H1 (cell line): ENCODE measurements at regions not wholly inside any gene's neighbourhood (a gene's known extent, or its start where the extent isn't known, plus 50 kb on each side); places are given as distances from the start of the nearest gene placed in this dataset.

Experiments used
- CTCF ChIA-PET: fragments of 300-600 bp; sonication (Branson Sonifier 250); formaldehyde crosslinking; loops from one replicate; lab custom pipeline; 2021; ENCODE audit not compliant: partially characterized antibody; lab: Charles Lee
- POLR2A ChIA-PET: fragments of 300-600 bp; sonication (Branson Sonifier 250); formaldehyde crosslinking; loops from one replicate; lab custom pipeline; 2021; ENCODE audit warnings: inconsistent platforms; ENCODE audit not compliant: partially characterized antibody; lab: Charles Lee
- DNase-seq, 2 experiments: peaks; one replicate each; pipeline versions ENCODE4 v3.0.0 to v3.0.0-alpha.2; 2010 to 2022; ENCODE audit warnings: low spot score in 2 of 2, low read depth in 1 of 2, mixed read lengths in 1 of 2
- FAIRE-seq: peaks from 2 replicates; lab custom pipeline; 2011; peaks lifted over from hg19 to GRCh38; lab: Jason Lieb, UNC
- H2AFZ ChIP-seq: 2 replicates; pipeline ENCODE4 v1.8.1; 2012; ENCODE audit warnings: low read length, inconsistent platforms
- H2AK5ac ChIP-seq: 2 replicates; pipeline ENCODE4 v1.6.1; 2013; ENCODE audit warnings: low read depth, low read length
- H2BK120ac ChIP-seq: replicated peaks from 2 replicates; pipeline ENCODE3; 2013; ENCODE audit warnings: low read depth, low read length, inconsistent platforms
- H2BK12ac ChIP-seq: 2 replicates; pipeline ENCODE4 v1.6.1; 2013; ENCODE audit warnings: low read depth, low read length
- H2BK15ac ChIP-seq: 2 replicates; pipeline ENCODE4 v1.6.1; 2013; ENCODE audit warnings: low read length
- H2BK20ac ChIP-seq: 2 replicates; pipeline ENCODE4 v1.6.1; 2013; ENCODE audit warnings: low read length
- H2BK5ac ChIP-seq: 2 replicates; pipeline ENCODE4 v1.6.1; 2013; ENCODE audit warnings: low read depth, low read length
- H3K14ac ChIP-seq: 2 replicates; pipeline ENCODE4 v1.6.1; 2013; ENCODE audit warnings: inconsistent platforms; ENCODE audit not compliant: insufficient read length
- H3K18ac ChIP-seq: 2 replicates; pipeline ENCODE4 v1.6.1; 2013; ENCODE audit warnings: low read length; ENCODE audit errors: extremely low read depth
- H3K23ac ChIP-seq: 2 replicates; pipeline ENCODE4 v1.6.1; 2013; ENCODE audit warnings: inconsistent platforms; ENCODE audit not compliant: insufficient read length
- H3K23me2 ChIP-seq: 2 replicates; pipeline ENCODE4 v1.6.1; 2013; ENCODE audit warnings: low read depth, low read length
- H3K27ac ChIP-seq: 2 replicates; pipeline ENCODE4 v1.6.1; 2011; ENCODE audit warnings: low read depth, low read length, inconsistent platforms
- H3K27me3 ChIP-seq, 4 experiments: replicated peaks in 1 of 4; 1 replicate in 1 of 4; 2 replicates in 3 of 4; pipeline versions ENCODE4 v1.6.1 to v1.8.1; 2011 to 2013; ENCODE audit warnings: low read length in 3 of 4, mild to moderate bottlenecking in 3 of 4, inconsistent platforms in 2 of 4, mixed read lengths in 2 of 4, moderate library complexity in 1 of 4; ENCODE audit not compliant: control insufficient read depth in 3 of 4, insufficient read depth in 3 of 4; ENCODE audit errors: extremely low read depth in 1 of 4
- H3K36me3 ChIP-seq, 4 experiments: 2 replicates each; pipeline versions ENCODE4 v1.6.1 to v1.8.1; 2011 to 2013; ENCODE audit warnings: mild to moderate bottlenecking in 4 of 4, low read length in 3 of 4, moderate library complexity in 2 of 4, control low read depth in 1 of 4, inconsistent platforms in 1 of 4; ENCODE audit not compliant: insufficient read depth in 4 of 4, control insufficient read depth in 2 of 4
- H3K4ac ChIP-seq: replicated peaks from 2 replicates; pipeline ENCODE3; 2013; ENCODE audit warnings: low read length, low read depth, mixed read lengths, inconsistent platforms; ENCODE audit not compliant: insufficient read length
- H3K4me1 ChIP-seq, 4 experiments: replicated peaks in 1 of 4; 1 replicate in 1 of 4; 2 replicates in 3 of 4; pipeline versions ENCODE4 v1.6.1 to v1.8.1; 2011 to 2013; ENCODE audit warnings: low read length in 3 of 4, inconsistent platforms in 2 of 4, mixed read lengths in 1 of 4; ENCODE audit not compliant: insufficient read depth in 4 of 4, control insufficient read depth in 3 of 4
- H3K4me2 ChIP-seq, 2 experiments: 2 replicates each; pipeline versions ENCODE4 v1.6.1 to v1.8.1; 2011 to 2013; ENCODE audit warnings: low read depth in 2 of 2, low read length in 2 of 2, control low read depth in 1 of 2, inconsistent platforms in 1 of 2, mild to moderate bottlenecking in 1 of 2; ENCODE audit not compliant: insufficient read depth in 1 of 2
- H3K4me3 ChIP-seq, 4 experiments: fragments of 200-600, 300-600 bp in 1 of 4; sonication (generic), shearing (Covaris generic), sonication (Bioruptor Twin) in 1 of 4; 2 replicates each; pipeline versions ENCODE4 v1.5.1 to v1.8.1; 2011 to 2016; ENCODE audit warnings: low read length in 4 of 4, low read depth in 3 of 4, control low read depth in 2 of 4, inconsistent platforms in 2 of 4, mild to moderate bottlenecking in 2 of 4, mixed read lengths in 1 of 4, moderate library complexity in 1 of 4; ENCODE audit not compliant: insufficient read depth in 2 of 4; ENCODE audit errors: extremely low read depth in 1 of 4
- H3K56ac ChIP-seq: replicated peaks from 2 replicates; pipeline ENCODE3; 2013; ENCODE audit warnings: low read depth, mild to moderate bottlenecking, mixed read lengths, low read length, inconsistent platforms; ENCODE audit not compliant: insufficient read length
- H3K79me1 ChIP-seq: 2 replicates; pipeline ENCODE4 v1.6.1; 2013; ENCODE audit warnings: low read depth, low read length, control low read depth
- H3K79me2 ChIP-seq, 2 experiments: 2 replicates each; pipeline versions ENCODE4 v1.6.1 to v1.8.1; 2012 to 2013; ENCODE audit warnings: low read length in 2 of 2, mild to moderate bottlenecking in 2 of 2, inconsistent platforms in 1 of 2; ENCODE audit not compliant: insufficient read depth in 2 of 2, control insufficient read depth in 1 of 2
- H3K9ac ChIP-seq, 4 experiments: replicated peaks in 1 of 4; 1 replicate in 1 of 4; 2 replicates in 3 of 4; pipeline versions ENCODE4 v1.6.1 to v1.8.1; 2011 to 2013; ENCODE audit warnings: low read depth in 3 of 4, low read length in 3 of 4, control low read depth in 2 of 4, mild to moderate bottlenecking in 2 of 4, moderate library complexity in 2 of 4, inconsistent platforms in 1 of 4; ENCODE audit errors: extremely low read depth in 1 of 4
- H3K9me3 ChIP-seq, 2 experiments: 2 replicates each; pipeline versions ENCODE4 v1.6.1 to v1.8.1; 2012 to 2013; ENCODE audit warnings: mild to moderate bottlenecking in 2 of 2, moderate library complexity in 2 of 2, control low read depth in 1 of 2, inconsistent platforms in 1 of 2, low read depth in 1 of 2, low read length in 1 of 2, mixed read lengths in 1 of 2; ENCODE audit not compliant: insufficient read depth in 2 of 2
- H4K20me1 ChIP-seq, 2 experiments: replicated peaks in 1 of 2; 2 replicates each; pipeline versions ENCODE3 to v1.8.1; 2011 to 2013; ENCODE audit warnings: inconsistent platforms in 2 of 2, low read length in 2 of 2, mild to moderate bottlenecking in 1 of 2; ENCODE audit not compliant: insufficient read depth in 2 of 2, control insufficient read depth in 1 of 2
- H4K5ac ChIP-seq: 2 replicates; pipeline ENCODE4 v1.6.1; 2013; ENCODE audit warnings: low read length, low read depth, mixed read lengths, inconsistent platforms; ENCODE audit not compliant: insufficient read length
- H4K8ac ChIP-seq: 2 replicates; pipeline ENCODE4 v1.8.0; 2013; ENCODE audit warnings: mild to moderate bottlenecking, moderate library complexity, low read length, inconsistent platforms; ENCODE audit not compliant: insufficient read depth; ENCODE audit errors: extremely low read depth
- H4K91ac ChIP-seq: replicated peaks from 2 replicates; pipeline ENCODE3; 2013; ENCODE audit warnings: low read length, mixed read lengths, inconsistent platforms; ENCODE audit not compliant: insufficient read length
- ASH2L ChIP-seq: fragments of 200-600, 300-600 bp; sonication (generic); IDR thresholded peaks from one replicate; pipeline ENCODE4 v1.7.1; 2017; ENCODE audit warnings: low read length
- BCL11A ChIP-seq, 2 experiments: IDR thresholded peaks; one replicate each; pipeline ENCODE4 v1.6.1; 2011; ENCODE audit warnings: low read depth in 2 of 2, low read length in 2 of 2, mild to moderate bottlenecking in 2 of 2
- E2F6 ChIP-seq: IDR thresholded peaks from 2 replicates; pipeline ENCODE4 v1.6.1; 2012; ENCODE audit warnings: inconsistent platforms
- HDAC6 ChIP-seq: IDR thresholded peaks from one replicate; pipeline ENCODE4 v1.7.1; 2012; ENCODE audit warnings: low read depth, mild to moderate bottlenecking, inconsistent platforms, low read length, moderate library complexity
- NANOG ChIP-seq: IDR thresholded peaks from 2 replicates; pipeline ENCODE4 v1.6.1; 2011; ENCODE audit warnings: low read length, low read depth, mild to moderate bottlenecking, inconsistent platforms; ENCODE audit not compliant: insufficient read depth, poor library complexity, severe bottlenecking
- RFX5 ChIP-seq: IDR thresholded peaks from 2 replicates; pipeline ENCODE4 v1.6.1; 2011; ENCODE audit warnings: low read depth, low read length, improper control_type of control experiment, borderline replicate concordance
- SIRT6 ChIP-seq: IDR thresholded peaks from one replicate; pipeline ENCODE4 v1.7.1; 2012; ENCODE audit warnings: low read length, inconsistent platforms
- TEAD4 ChIP-seq: IDR thresholded peaks from 2 replicates; pipeline ENCODE4 v1.6.1; 2012; ENCODE audit warnings: low read depth, low read length, inconsistent platforms, mixed read lengths
- WGBS, 2 experiments: shearing (Covaris generic) in 1 of 2; methylation state at CpG; one replicate each; pipeline versions ENCODE4 v1.1.6 to v1.1.7; 2013 to 2015; ENCODE audit warnings: low lambda C conversion rate in 2 of 2, mixed read lengths in 2 of 2, inconsistent platforms in 1 of 2, low coverage in 1 of 2, missing lambda C conversion rate in 1 of 2; ENCODE audit not compliant: insufficient replicate concordance in 2 of 2, insufficient coverage in 1 of 2, insufficient read length in 1 of 2; ENCODE audit errors: extremely low coverage in 1 of 2, missing lambda C conversion rate in 1 of 2; 5-methylcytosine and 5-hydroxymethylcytosine counted together

DNA sequence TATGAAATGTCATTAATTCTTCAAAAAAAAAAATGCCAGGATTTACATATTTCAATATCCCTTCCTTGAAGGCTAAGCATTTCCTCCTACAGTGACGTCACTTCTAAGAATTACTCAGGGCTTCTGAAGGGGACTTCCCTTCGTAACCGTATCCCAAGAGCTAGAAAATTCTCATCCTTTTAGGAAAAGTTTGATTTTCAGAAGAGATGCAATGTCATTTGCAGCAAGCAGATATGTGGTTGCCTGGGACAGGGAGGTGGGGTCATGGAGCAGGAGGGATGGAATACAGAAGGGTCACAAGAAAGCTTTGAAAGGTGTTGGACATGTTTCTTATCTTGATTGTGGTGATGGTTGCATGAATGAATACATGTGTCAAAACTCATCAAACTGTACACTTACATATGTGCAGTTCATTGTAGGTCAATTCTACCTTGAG is 97.0 kb upstream of the ATL2 start:
- no peak for FAIRE-seq

More for the DNA sequence above, 97.0 kb upstream of the ATL2 start:
- no peak overlapping the region for H2BK20ac ChIP-seq
- no peak overlapping the region for H3K4me3 ChIP-seq
- H3K9me3 ChIP-seq, result no peaks in the 10 kb centered on the region
- H4K5ac ChIP-seq, result no peak overlapping the region
- H3K18ac ChIP-seq, result no peak overlapping the region
- no peak overlapping the region for H3K14ac ChIP-seq
- no peak overlapping the region for H4K8ac ChIP-seq
- no peak overlapping the region for H2BK5ac ChIP-seq
- H2AFZ ChIP-seq, result no peak overlapping the region
- H2BK120ac ChIP-seq, result no peak overlapping the region
- H3K23ac ChIP-seq, result no peak overlapping the region
- H3K23me2 ChIP-seq, result no peaks in the 10 kb centered on the region; the same call in 1 of the 2 replicates
- no peak overlapping the region for H3K4me2 ChIP-seq
- H3K79me1 ChIP-seq, result no peaks in the 10 kb centered on the region
- no peak overlapping the region for H3K56ac ChIP-seq
- H4K20me1 ChIP-seq, result no peaks in the 10 kb centered on the region
- no peak overlapping the region for H3K9ac ChIP-seq
- no peak overlapping the region for H2BK12ac ChIP-seq
- H3K36me3 ChIP-seq, result no peaks in the 10 kb centered on the region
- no peak overlapping the region for H4K91ac ChIP-seq
- H2AK5ac ChIP-seq, result no peak overlapping the region
- H3K27me3 ChIP-seq, result no peaks in the 10 kb centered on the region
- DNase-seq, result no peak
- ChIA-PET CTCF (interaction anchor here (1.1 to 8.2 kb wide), 7 partner anchors 7 to 158 kb away, joined by 3 to 52 read pairs (median 5); no protein-coding TSS in a partner anchor), POLR2A (interaction anchor here (1.0 to 2.0 kb wide), 2 partner anchors 34 to 98 kb away, joined by 3 to 4 read pairs; no protein-coding TSS in a partner anchor)
- WGBS, 2 experiments, result 88% methylated on average over 3 of the region's 3 CpGs; no CpG with 5 or more reads in 1 of the 2 experiments
- H3K4ac ChIP-seq, result no peak overlapping the region
- H3K4me1 ChIP-seq, result no peaks in the 10 kb centered on the region
- H3K79me2 ChIP-seq, result no peaks in the 10 kb centered on the region
- no peak overlapping the region for H3K27ac ChIP-seq
- no peak overlapping the region for H2BK15ac ChIP-seq
- TF ChIP-seq TEAD4, result no peak
- no peak for TF ChIP-seq ASH2L
- TF ChIP-seq RFX5, result no peak
- no peak for TF ChIP-seq BCL11A (IDR thresholded peaks at IDR 0.05; ENCODE audit: low read depth in 2 of 2, low read length in 2 of 2)
- TF ChIP-seq SIRT6, result no peak
- no peak for TF ChIP-seq HDAC6
- TF ChIP-seq E2F6, result no peak
- TF ChIP-seq NANOG, result no peak
